Ovary (tissue), 3 donors: ENCODE measurements at regions not wholly inside any gene's neighbourhood (a gene's known extent, or its start where the extent isn't known, plus 50 kb on each side); places are given as distances from the start of the nearest gene placed in this dataset.

ENCODE experiments used
- POLR2A ChIP-seq: fragments of 450-650 bp; IDR thresholded peaks from one replicate; pipeline ENCODE4 v1.6.1; 2017; ENCODE audit warnings: antibody characterized with exemption, mild to moderate bottlenecking, moderate library complexity
- TF ChIP-seq, protein P1 (sequence below), 3 donors: fragments of 450-650 bp in 2 of 3; fragments of 200-600 bp in 1 of 3; IDR thresholded peaks; one replicate each; pipeline versions ENCODE4 v1.5.1 to v1.8.0; 2016 to 2022; ENCODE audit warnings: antibody characterized with exemption in 3 of 3, mild to moderate bottlenecking in 1 of 3
- donor health status: DM: no; HTN: no; CAD: no.

DNA sequence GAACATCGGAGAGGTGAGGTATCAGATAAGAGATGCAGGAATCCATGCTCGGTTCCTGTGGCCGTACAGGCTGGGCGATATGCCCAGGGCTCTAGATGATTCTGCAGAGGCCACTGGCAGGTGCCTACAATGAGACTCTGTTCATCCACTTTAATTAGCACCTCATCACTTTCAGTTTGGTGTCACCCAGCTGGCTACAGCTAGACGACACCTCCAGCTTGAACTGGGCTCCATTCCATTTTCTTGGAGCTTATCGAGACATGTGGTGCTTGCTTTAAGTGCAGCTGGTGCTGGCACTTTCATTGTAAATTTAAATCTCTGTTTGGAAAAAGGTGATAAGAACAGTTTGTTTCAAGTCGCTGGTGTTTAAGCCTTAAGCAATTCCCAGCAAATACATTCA, 322.5 kb upstream of the ADGRL2 start:
- TF ChIP-seq, protein P1, sequence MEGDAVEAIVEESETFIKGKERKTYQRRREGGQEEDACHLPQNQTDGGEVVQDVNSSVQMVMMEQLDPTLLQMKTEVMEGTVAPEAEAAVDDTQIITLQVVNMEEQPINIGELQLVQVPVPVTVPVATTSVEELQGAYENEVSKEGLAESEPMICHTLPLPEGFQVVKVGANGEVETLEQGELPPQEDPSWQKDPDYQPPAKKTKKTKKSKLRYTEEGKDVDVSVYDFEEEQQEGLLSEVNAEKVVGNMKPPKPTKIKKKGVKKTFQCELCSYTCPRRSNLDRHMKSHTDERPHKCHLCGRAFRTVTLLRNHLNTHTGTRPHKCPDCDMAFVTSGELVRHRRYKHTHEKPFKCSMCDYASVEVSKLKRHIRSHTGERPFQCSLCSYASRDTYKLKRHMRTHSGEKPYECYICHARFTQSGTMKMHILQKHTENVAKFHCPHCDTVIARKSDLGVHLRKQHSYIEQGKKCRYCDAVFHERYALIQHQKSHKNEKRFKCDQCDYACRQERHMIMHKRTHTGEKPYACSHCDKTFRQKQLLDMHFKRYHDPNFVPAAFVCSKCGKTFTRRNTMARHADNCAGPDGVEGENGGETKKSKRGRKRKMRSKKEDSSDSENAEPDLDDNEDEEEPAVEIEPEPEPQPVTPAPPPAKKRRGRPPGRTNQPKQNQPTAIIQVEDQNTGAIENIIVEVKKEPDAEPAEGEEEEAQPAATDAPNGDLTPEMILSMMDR (IDR thresholded peaks at IDR 0.05) = no peak
- TF ChIP-seq POLR2A = no peak
